Naive thymus-derived CD4-positive, alpha-beta T cell (primary cell): ENCODE measurements at regions not wholly inside any gene's neighbourhood (a gene's known extent, or its start where the extent isn't known, plus 50 kb on each side); places are given as distances from the start of the nearest gene placed in this dataset.

Source experiments
- ATAC-seq: fragments of 150-1000 bp; cut with Tn5 transposase; 2 replicates; pipeline ENCODE4 v1.10.0; 2021; ENCODE audit warnings: mild to moderate bottlenecking, moderate library complexity
- CTCF ChIA-PET: fragments of 350-600 bp; sonication (Branson Sonifier 250); formaldehyde crosslinking; loops from one replicate; lab custom pipeline; 2021; ENCODE audit warnings: antibody characterized with exemption; lab: Charles Lee
- POLR2A ChIA-PET: fragments of 350-600 bp; sonication (Branson Sonifier 250); formaldehyde crosslinking; loops from one replicate; lab custom pipeline; 2021; ENCODE audit warnings: antibody characterized with exemption, inconsistent platforms; lab: Charles Lee
- DNase-seq, 9 donors: peaks; one replicate each; pipeline versions ENCODE4 v3.0.0 to v3.0.0-alpha.2; 2020 to 2022; ENCODE audit warnings: mixed read lengths in 1 of 9
- H3K27ac ChIP-seq: one replicate; pipeline ENCODE4 v1.7.0; 2013; ENCODE audit warnings: mild to moderate bottlenecking, low read depth, low read length, moderate library complexity
- H3K27me3 ChIP-seq, 2 donors: one replicate each; pipeline ENCODE4 v1.7.0; 2013; ENCODE audit warnings: low read length in 2 of 2, mild to moderate bottlenecking in 2 of 2, moderate library complexity in 2 of 2; ENCODE audit not compliant: control insufficient read depth in 2 of 2, insufficient read depth in 2 of 2
- H3K36me3 ChIP-seq, 3 experiments: 1 replicate in 2 of 3; 2 replicates in 1 of 3; pipeline ENCODE4 v1.7.0; 2013; ENCODE audit warnings: low read length in 3 of 3, mild to moderate bottlenecking in 3 of 3, moderate library complexity in 1 of 3; ENCODE audit not compliant: insufficient read depth in 3 of 3, control insufficient read depth in 2 of 3
- H3K4me1 ChIP-seq, 2 donors: one replicate each; pipeline ENCODE4 v1.7.0; 2013; ENCODE audit warnings: low read length in 2 of 2, mild to moderate bottlenecking in 2 of 2, moderate library complexity in 1 of 2; ENCODE audit not compliant: control insufficient read depth in 2 of 2, insufficient read depth in 2 of 2
- H3K4me3 ChIP-seq: 2 replicates; pipeline ENCODE4 v1.7.0; 2013; ENCODE audit warnings: mild to moderate bottlenecking, low read length
- H3K9me3 ChIP-seq, 3 experiments: 1 replicate in 2 of 3; 2 replicates in 1 of 3; pipeline ENCODE4 v1.7.0; 2013; ENCODE audit warnings: low read length in 3 of 3; ENCODE audit not compliant: control insufficient read depth in 2 of 3
- H3K27ac Mint-ChIP-seq, 9 donors: one replicate each; pipeline ENCODE4 v1.8.0; 2020 to 2022; ENCODE audit warnings: mixed read lengths in 9 of 9, mild to moderate bottlenecking in 8 of 9, moderate library complexity in 5 of 9, inconsistent platforms in 2 of 9
- H3K27me3 Mint-ChIP-seq, 5 donors: one replicate each; pipeline ENCODE4 v1.8.0; 2021 to 2022; ENCODE audit warnings: mixed read lengths in 5 of 5, mild to moderate bottlenecking in 1 of 5
- H3K36me3 Mint-ChIP-seq, 5 donors: one replicate each; pipeline ENCODE4 v1.8.0; 2020 to 2022; ENCODE audit warnings: mixed read lengths in 5 of 5, mild to moderate bottlenecking in 3 of 5, inconsistent platforms in 1 of 5
- H3K4me1 Mint-ChIP-seq, 7 donors: one replicate each; pipeline ENCODE4 v1.8.0; 2020 to 2022; ENCODE audit warnings: mixed read lengths in 7 of 7, mild to moderate bottlenecking in 3 of 7, inconsistent platforms in 1 of 7
- H3K4me3 Mint-ChIP-seq, 10 donors: one replicate each; pipeline ENCODE4 v1.8.0; 2020 to 2022; ENCODE audit warnings: mild to moderate bottlenecking in 10 of 10, mixed read lengths in 10 of 10, moderate library complexity in 6 of 10, inconsistent platforms in 2 of 10
- H3K9me3 Mint-ChIP-seq, 11 donors: one replicate each; pipeline ENCODE4 v1.8.0; 2020 to 2022; ENCODE audit warnings: mixed read lengths in 11 of 11, mild to moderate bottlenecking in 4 of 11, inconsistent platforms in 1 of 11, moderate library complexity in 1 of 11
- intact Hi-C, 2 donors: fragments of 100-400 bp; cut with micrococcal nuclease; formaldehyde crosslinking; loops; one replicate each; pipeline ENCODE4 v1.15.1; 2023

DNA sequence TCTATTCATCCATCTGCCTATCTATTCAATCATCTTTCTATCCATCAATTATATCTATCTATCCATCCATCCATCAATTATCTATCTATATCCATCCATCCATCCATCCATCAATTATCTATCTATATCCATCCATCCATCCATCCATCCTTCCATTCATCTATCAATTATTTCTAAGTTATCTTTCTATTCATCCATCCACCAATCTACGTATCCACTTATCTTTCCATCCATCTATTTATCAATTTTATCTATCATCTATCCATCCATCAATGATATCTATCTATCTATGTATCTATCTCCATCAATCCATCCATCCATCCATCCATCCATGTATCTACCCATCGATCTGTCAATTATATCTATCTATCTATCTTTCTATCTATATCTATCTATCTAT, 158.4 kb upstream of the ZKSCAN2 start:
- H3K4me3 ChIP-seq = no peak overlapping the region
- Mint-ChIP-seq H3K36me3 (no peaks in the 10 kb centered on the region), H3K27me3 (peaks cover 0 to 4% (median 0%) of the 10 kb centered on the region in 5 donors), H3K4me3 (no peak overlapping the region), H3K27ac (no peak overlapping the region), H3K4me1 (no peaks in the 10 kb centered on the region), H3K9me3 (no peaks in the 10 kb centered on the region)
- no peaks in the 10 kb centered on the region for H3K9me3 ChIP-seq
- DNase-seq (no peak), ATAC-seq (no peak)
- intact Hi-C loops = no loop called here
- POLR2A ChIA-PET = no interaction called here
- H3K4me1 ChIP-seq = no peaks in the 10 kb centered on the region
- CTCF ChIA-PET = no interaction called here
- no peaks in the 10 kb centered on the region for H3K36me3 ChIP-seq
- H3K27me3 ChIP-seq = no peaks in the 10 kb centered on the region
- H3K27ac ChIP-seq = no peak overlapping the region

GRCh38 chr16:25413975-25414374, 156.3 kb upstream of the ZKSCAN2 start:
- H3K36me3 ChIP-seq = no peaks in the 10 kb centered on the region
- no peak overlapping the region for H3K27ac ChIP-seq
- POLR2A ChIA-PET = no interaction called here
- H3K4me1 ChIP-seq = no peaks in the 10 kb centered on the region
- H3K4me3 ChIP-seq = no peak overlapping the region
- no peaks in the 10 kb centered on the region for H3K4me1 Mint-ChIP-seq
- no peaks in the 10 kb centered on the region for H3K27me3 Mint-ChIP-seq
- no peak overlapping the region for H3K4me3 Mint-ChIP-seq
- no peaks in the 10 kb centered on the region for H3K27me3 ChIP-seq
- no peaks in the 10 kb centered on the region for H3K9me3 ChIP-seq
- H3K9me3 Mint-ChIP-seq = no peaks in the 10 kb centered on the region
- no peaks in the 10 kb centered on the region for H3K36me3 Mint-ChIP-seq
- intact Hi-C loops = no loop called here
- DNase-seq = no peak
- CTCF ChIA-PET = no interaction called here
- ATAC-seq = no peak
- no peak overlapping the region for H3K27ac Mint-ChIP-seq

DNA sequence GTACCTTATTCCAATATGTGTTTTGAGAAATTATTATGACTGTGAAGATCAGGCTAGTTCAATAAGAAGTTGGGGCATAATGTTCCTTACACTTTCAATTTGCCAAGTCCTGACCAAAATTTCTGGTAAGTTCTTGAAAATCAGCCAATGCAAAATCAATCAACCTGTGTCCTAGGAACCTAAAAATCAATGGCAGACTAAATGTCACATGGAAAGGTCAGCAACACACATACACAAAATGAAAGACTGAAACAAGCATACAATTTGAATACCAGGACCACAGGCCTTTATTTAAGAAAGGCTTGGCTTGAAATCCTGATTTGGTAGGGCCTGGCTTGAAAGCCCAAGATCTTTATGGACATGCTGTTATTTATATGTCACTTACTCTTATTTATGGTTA, 155.5 kb upstream of the ZKSCAN2 start:
- Histone ChIP-seq H3K9me3 (no peaks in the 10 kb centered on the region), H3K27ac (no peak overlapping the region), H3K27me3 (no peaks in the 10 kb centered on the region), H3K4me1 (no peaks in the 10 kb centered on the region), H3K36me3 (no peaks in the 10 kb centered on the region), H3K4me3 (no peak overlapping the region)
- H3K9me3 Mint-ChIP-seq = no peaks in the 10 kb centered on the region
- DNase-seq (no peak), ATAC-seq (no peak)
- no peak overlapping the region for H3K4me3 Mint-ChIP-seq
- no peaks in the 10 kb centered on the region for H3K36me3 Mint-ChIP-seq
- CTCF ChIA-PET = no interaction called here
- intact Hi-C loops = no loop called here
- H3K27ac Mint-ChIP-seq = no peak overlapping the region
- H3K4me1 Mint-ChIP-seq = no peaks in the 10 kb centered on the region
- POLR2A ChIA-PET = no interaction called here
- H3K27me3 Mint-ChIP-seq = no peaks in the 10 kb centered on the region

GRCh38 chr16:25411396-25412081, 153.9 kb upstream of the ZKSCAN2 start:
- no peaks in the 10 kb centered on the region for H3K36me3 ChIP-seq
- Mint-ChIP-seq H3K36me3 (no peaks in the 10 kb centered on the region), H3K4me3 (no peak overlapping the region), H3K9me3 (no peaks in the 10 kb centered on the region), H3K4me1 (no peaks in the 10 kb centered on the region), H3K27me3 (peaks cover 0 to 8% (median 0%) of the 10 kb centered on the region in 5 donors), H3K27ac (no peak overlapping the region)
- ChIA-PET CTCF (no interaction called here), POLR2A (no interaction called here)
- no peak for DNase-seq
- no peak for ATAC-seq
- H3K9me3 ChIP-seq = no peaks in the 10 kb centered on the region
- no peak overlapping the region for H3K27ac ChIP-seq
- no peaks in the 10 kb centered on the region for H3K27me3 ChIP-seq
- no peak overlapping the region for H3K4me3 ChIP-seq
- intact Hi-C loops = no loop called here
- no peaks in the 10 kb centered on the region for H3K4me1 ChIP-seq

DNA sequence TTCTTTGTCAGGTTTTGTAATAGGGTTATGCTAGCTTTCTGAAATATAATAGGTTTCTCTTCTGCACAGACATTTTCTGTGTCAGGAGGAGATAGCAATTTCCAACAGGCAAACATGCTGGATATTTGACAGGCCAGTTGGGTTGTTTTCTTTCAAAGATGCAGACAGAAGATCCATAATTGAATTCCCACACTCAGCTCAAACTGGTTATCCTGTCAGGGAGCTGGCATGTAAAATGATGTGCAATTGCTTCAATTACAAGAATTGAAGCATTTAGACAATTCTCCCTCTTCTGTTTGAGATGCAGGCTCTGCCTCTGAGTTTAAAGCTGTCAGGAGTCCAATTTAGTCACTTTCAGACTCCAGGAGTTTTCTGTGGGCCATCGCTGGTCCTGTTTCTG, 146.2 kb upstream of the ZKSCAN2 start:
- ChIA-PET CTCF (no interaction called here), POLR2A (no interaction called here)
- peaks cover 0 to 39% (median 5%) of the 10 kb centered on the region in 11 donors for H3K9me3 Mint-ChIP-seq
- Histone ChIP-seq H3K4me3 (no peak overlapping the region), H3K27ac (no peak overlapping the region), H3K27me3 (no peaks in the 10 kb centered on the region), H3K4me1 (no peaks in the 10 kb centered on the region), H3K36me3 (no peaks in the 10 kb centered on the region), H3K9me3 (no peaks in the 10 kb centered on the region)
- H3K27ac Mint-ChIP-seq = no peak overlapping the region
- ATAC-seq (no peak), DNase-seq (no peak)
- H3K27me3 Mint-ChIP-seq = peaks cover 0 to 37% (median 19%) of the 10 kb centered on the region in 5 donors
- H3K36me3 Mint-ChIP-seq = no peaks in the 10 kb centered on the region
- H3K4me1 Mint-ChIP-seq = no peaks in the 10 kb centered on the region
- H3K4me3 Mint-ChIP-seq = no peak overlapping the region
- intact Hi-C loops = no loop called here

DNA sequence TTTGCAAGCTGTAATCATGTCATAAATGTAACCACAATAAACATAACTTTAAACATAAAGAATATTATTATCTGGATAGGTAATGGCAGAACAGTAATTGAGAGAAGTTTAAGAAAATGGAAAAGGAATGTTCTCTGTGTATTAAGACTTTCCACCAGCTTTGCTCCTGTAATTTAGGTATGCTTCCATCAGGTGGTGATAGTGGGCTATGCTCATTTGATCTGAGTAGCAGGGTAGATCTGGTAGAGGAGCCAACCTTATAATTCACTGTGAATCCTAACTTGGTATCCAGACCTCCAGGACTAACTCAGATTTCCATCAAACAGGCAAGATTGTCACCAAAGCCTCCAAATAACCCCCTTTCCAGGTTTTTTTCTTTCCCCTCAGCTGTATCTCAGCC, 137.9 kb upstream of the ZKSCAN2 start:
- Mint-ChIP-seq H3K36me3 (peaks cover 0 to 5% (median 0%) of the 10 kb centered on the region in 5 donors), H3K9me3 (peaks cover 3 to 54% (median 14%) of the 10 kb centered on the region in 11 donors), H3K4me1 (no peaks in the 10 kb centered on the region), H3K4me3 (no peak overlapping the region), H3K27me3 (peaks cover 0 to 20% (median 12%) of the 10 kb centered on the region in 5 donors), H3K27ac (no peak overlapping the region)
- no peak overlapping the region for H3K4me3 ChIP-seq
- no peak overlapping the region for H3K27ac ChIP-seq
- no peaks in the 10 kb centered on the region for H3K36me3 ChIP-seq
- H3K27me3 ChIP-seq = no peaks in the 10 kb centered on the region
- intact Hi-C loops = no loop called here
- no peak for ATAC-seq
- POLR2A ChIA-PET = no interaction called here
- no peaks in the 10 kb centered on the region for H3K4me1 ChIP-seq
- no peak for DNase-seq
- no peaks in the 10 kb centered on the region for H3K9me3 ChIP-seq
- CTCF ChIA-PET = no interaction called here

DNA sequence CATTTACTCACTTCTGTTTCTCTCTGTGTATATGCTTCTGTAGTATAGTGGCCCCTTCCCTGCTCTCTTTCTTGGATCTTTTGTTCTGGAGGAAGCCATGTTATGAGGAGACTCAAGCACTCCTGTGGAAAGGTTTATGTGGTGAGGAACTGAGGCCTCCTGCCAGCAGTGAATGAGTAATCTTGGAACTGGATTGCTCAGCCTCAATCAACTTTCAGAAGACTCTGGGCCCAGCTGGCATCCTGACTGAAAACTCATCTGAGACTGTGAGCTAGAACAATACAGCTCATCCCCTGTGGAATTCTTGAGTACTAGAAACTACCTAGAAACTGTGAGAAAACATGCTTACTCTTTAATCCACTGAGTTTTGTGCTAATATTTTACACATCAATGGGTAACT, 133.1 kb upstream of the ZKSCAN2 start:
- Histone ChIP-seq H3K27ac (no peak overlapping the region), H3K9me3 (no peaks in the 10 kb centered on the region), H3K27me3 (no peaks in the 10 kb centered on the region), H3K4me3 (no peak overlapping the region), H3K4me1 (no peaks in the 10 kb centered on the region), H3K36me3 (no peaks in the 10 kb centered on the region)
- no peak for DNase-seq
- Mint-ChIP-seq H3K4me3 (no peak overlapping the region), H3K9me3 (peaks cover 0 to 32% (median 6%) of the 10 kb centered on the region in 11 donors), H3K4me1 (no peaks in the 10 kb centered on the region), H3K36me3 (peaks cover 0 to 1% (median 0%) of the 10 kb centered on the region in 5 donors), H3K27me3 (peaks cover 0 to 36% (median 11%) of the 10 kb centered on the region in 5 donors), H3K27ac (no peak overlapping the region)
- intact Hi-C loops = no loop called here
- ChIA-PET POLR2A (no interaction called here), CTCF (interaction anchor here (0.6 kb wide), 1 partner anchor 1410 kb away, joined by 4 read pairs; no protein-coding TSS in a partner anchor)
- no peak for ATAC-seq
